Neuronal stem cell (in vitro differentiated cells): ENCODE measurements at regions not wholly inside any gene's neighbourhood (a gene's known extent, or its start where the extent isn't known, plus 50 kb on each side); places are given as distances from the start of the nearest gene placed in this dataset.

Experiments
- DNase-seq: peaks from one replicate; pipeline ENCODE4 v3.0.0-alpha.2; 2013; ENCODE audit warnings: low spot score
- H2AFZ ChIP-seq: one replicate; pipeline ENCODE4 v1.6.1; 2013; ENCODE audit warnings: mild to moderate bottlenecking, low read length, inconsistent platforms
- H2AK5ac ChIP-seq: 2 replicates; pipeline ENCODE4 v1.6.1; 2013; ENCODE audit warnings: low read depth, mild to moderate bottlenecking, inconsistent platforms, low read length, moderate library complexity, mixed read lengths
- H2BK120ac ChIP-seq: 2 replicates; pipeline ENCODE4 v1.6.1; 2013; ENCODE audit warnings: low read depth, mild to moderate bottlenecking, inconsistent platforms, low read length, moderate library complexity, mixed read lengths
- H2BK12ac ChIP-seq: one replicate; pipeline ENCODE4 v1.6.1; 2013; ENCODE audit warnings: low read length, inconsistent platforms
- H2BK15ac ChIP-seq: 2 replicates; pipeline ENCODE4 v1.6.1; 2013; ENCODE audit warnings: mild to moderate bottlenecking, low read length, inconsistent platforms, mixed read lengths
- H2BK5ac ChIP-seq: one replicate; pipeline ENCODE4 v1.6.1; 2013; ENCODE audit warnings: inconsistent platforms, mild to moderate bottlenecking, low read length, moderate library complexity
- H3K14ac ChIP-seq: one replicate; pipeline ENCODE4 v1.6.1; 2013; ENCODE audit warnings: low read length, inconsistent platforms
- H3K18ac ChIP-seq: 2 replicates; pipeline ENCODE4 v1.6.1; 2013; ENCODE audit warnings: low read length, inconsistent platforms
- H3K23ac ChIP-seq: 2 replicates; pipeline ENCODE4 v1.6.1; 2013; ENCODE audit warnings: low read depth, mild to moderate bottlenecking, mixed read lengths, low read length, inconsistent platforms; ENCODE audit not compliant: poor library complexity
- H3K27ac ChIP-seq: replicated peaks from 3 replicates; pipeline ENCODE4 v1.5.1; 2013; ENCODE audit warnings: low read length, inconsistent platforms
- H3K27me3 ChIP-seq, 3 experiments: 2 replicates each; pipeline ENCODE4 v1.6.1; 2013; ENCODE audit warnings: low read length in 3 of 3, mild to moderate bottlenecking in 2 of 3, inconsistent platforms in 1 of 3, low read depth in 1 of 3, mixed read lengths in 1 of 3, moderate library complexity in 1 of 3; ENCODE audit not compliant: control insufficient read depth in 3 of 3, insufficient read depth in 3 of 3
- H3K36me3 ChIP-seq, 2 donors: replicated peaks in 1 of 2; 2 replicates each; pipeline ENCODE4 v1.6.1; 2013; ENCODE audit warnings: low read length in 2 of 2; ENCODE audit not compliant: control insufficient read depth in 2 of 2, insufficient read depth in 2 of 2
- H3K4ac ChIP-seq: 2 replicates; pipeline ENCODE4 v1.6.1; 2013; ENCODE audit warnings: inconsistent platforms, mild to moderate bottlenecking, low read length, moderate library complexity
- H3K4me1 ChIP-seq, 2 donors: 1 replicate in 1 of 2; 2 replicates in 1 of 2; pipeline ENCODE4 v1.6.1; 2013; ENCODE audit warnings: low read length in 2 of 2, low read depth in 1 of 2; ENCODE audit not compliant: control insufficient read depth in 2 of 2, insufficient read depth in 1 of 2
- H3K4me2 ChIP-seq: one replicate; pipeline ENCODE4 v1.6.1; 2013; ENCODE audit warnings: mild to moderate bottlenecking, low read length, inconsistent platforms; ENCODE audit not compliant: insufficient read depth, poor library complexity, severe bottlenecking
- H3K4me3 ChIP-seq, 2 donors: 2 replicates each; pipeline ENCODE4 v1.5.1; 2013; ENCODE audit warnings: low read length in 2 of 2, mild to moderate bottlenecking in 2 of 2, inconsistent platforms in 1 of 2, moderate library complexity in 1 of 2
- H3K79me1 ChIP-seq: one replicate; pipeline ENCODE4 v1.6.1; 2013; ENCODE audit warnings: low read depth, mild to moderate bottlenecking, inconsistent platforms, low read length, moderate library complexity
- H3K9ac ChIP-seq: one replicate; pipeline ENCODE4 v1.6.1; 2013; ENCODE audit warnings: mild to moderate bottlenecking, low read depth, low read length, inconsistent platforms; ENCODE audit not compliant: poor library complexity
- H3K9me3 ChIP-seq, 2 donors: replicated peaks in 1 of 2; 2 replicates each; pipeline versions ENCODE3 to v1.6.1; 2013; ENCODE audit warnings: low read length in 2 of 2, mild to moderate bottlenecking in 2 of 2, inconsistent platforms in 1 of 2, low read depth in 1 of 2, mixed read lengths in 1 of 2, moderate library complexity in 1 of 2; ENCODE audit not compliant: control insufficient read depth in 2 of 2, insufficient read depth in 1 of 2
- H4K8ac ChIP-seq: one replicate; pipeline ENCODE4 v1.6.1; 2013; ENCODE audit warnings: low read depth, mild to moderate bottlenecking, inconsistent platforms, low read length, moderate library complexity
- H4K91ac ChIP-seq: one replicate; pipeline ENCODE4 v1.6.1; 2013; ENCODE audit warnings: low read length, low read depth, mild to moderate bottlenecking, inconsistent platforms; ENCODE audit not compliant: poor library complexity
- WGBS, 2 donors: extraction: QIAGEN DNeasy Blood & Tissue Kit; methylation state at CpG; one replicate each; pipeline ENCODE4 v1.1.7; 2013; ENCODE audit warnings: missing lambda C conversion rate in 2 of 2, mixed read lengths in 1 of 2; ENCODE audit not compliant: insufficient read length in 2 of 2, insufficient replicate concordance in 1 of 2; ENCODE audit errors: extremely low coverage in 2 of 2; 5-methylcytosine and 5-hydroxymethylcytosine counted together

GRCh38 chr1:194208674-194209073 lies 1022.3 kb upstream of the B3GALT2 start:
- DNase-seq: no peak
- Histone ChIP-seq H2BK5ac (no peak overlapping the region), H3K18ac (no peak overlapping the region), H3K23ac (no peak overlapping the region), H4K8ac (no peak overlapping the region), H2BK120ac (no peak overlapping the region), H3K9me3 (no peaks in the 10 kb centered on the region), H3K14ac (no peak overlapping the region), H2BK15ac (no peak overlapping the region), H3K27me3 (no peaks in the 10 kb centered on the region), H3K9ac (no peak overlapping the region), H4K91ac (no peak overlapping the region), H2AK5ac (no peak overlapping the region), H3K4me3 (no peak overlapping the region), H3K36me3 (no peaks in the 10 kb centered on the region), H3K4me1 (no peaks in the 10 kb centered on the region), H3K4ac (no peak overlapping the region), H2AFZ (no peak overlapping the region), H3K27ac (no peak overlapping the region), H3K79me1 (no peaks in the 10 kb centered on the region), H3K4me2 (no peak overlapping the region), H2BK12ac (no peak overlapping the region)
- WGBS, 2 donors: no CpG with 5 or more reads among the region's 1 CpG

GRCh38 chr1:194196562-194196961 lies 1010.1 kb upstream of the B3GALT2 start:
- Histone ChIP-seq H3K27me3 (no peaks in the 10 kb centered on the region), H4K91ac (no peak overlapping the region), H2BK12ac (no peak overlapping the region), H3K4me3 (no peak overlapping the region), H3K4ac (no peak overlapping the region), H3K18ac (no peak overlapping the region), H3K14ac (no peak overlapping the region), H2BK5ac (no peak overlapping the region), H3K27ac (no peak overlapping the region), H3K36me3 (no peaks in the 10 kb centered on the region), H3K79me1 (no peaks in the 10 kb centered on the region), H4K8ac (no peak overlapping the region), H2BK15ac (no peak overlapping the region), H3K4me1 (no peaks in the 10 kb centered on the region), H3K9ac (no peak overlapping the region), H3K9me3 (peaks cover 0 to 2% of the 10 kb centered on the region in 2 donors), H2BK120ac (no peak overlapping the region), H2AK5ac (no peak overlapping the region), H2AFZ (no peak overlapping the region), H3K4me2 (no peak overlapping the region), H3K23ac (no peak overlapping the region)
- DNase-seq: no peak
- WGBS, 2 donors: no CpG with 5 or more reads among the region's 4 CpGs

DNA sequence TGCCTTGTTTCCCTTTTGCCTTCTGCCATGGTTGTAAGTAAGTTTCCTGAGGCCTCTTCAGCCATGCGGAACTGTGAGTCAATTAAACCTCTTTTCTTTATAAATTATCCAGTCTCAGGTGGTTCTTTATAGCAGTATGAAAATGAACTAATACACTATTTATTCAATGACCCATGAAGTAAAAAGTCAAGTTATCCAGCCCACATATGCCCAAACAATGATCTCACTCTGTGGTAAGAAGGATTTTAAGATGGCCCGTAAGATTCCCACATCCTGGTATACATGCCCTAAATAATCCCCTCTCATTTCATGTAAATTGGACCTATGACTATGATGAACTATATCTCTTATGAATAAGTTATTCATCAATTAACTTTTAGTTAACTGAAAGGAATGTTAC lies 1008.3 kb upstream of the B3GALT2 start:
- H2BK120ac ChIP-seq: no peak overlapping the region
- H2AFZ ChIP-seq: no peak overlapping the region
- no peak overlapping the region for H3K18ac ChIP-seq
- no peak overlapping the region for H3K4me2 ChIP-seq
- no peak overlapping the region for H3K27ac ChIP-seq
- H2AK5ac ChIP-seq: no peak overlapping the region
- no peaks in the 10 kb centered on the region for H3K27me3 ChIP-seq
- no peak overlapping the region for H3K4ac ChIP-seq
- H3K9me3 ChIP-seq: peaks cover 0 to 2% of the 10 kb centered on the region in 2 donors
- no peaks in the 10 kb centered on the region for H3K36me3 ChIP-seq
- no peaks in the 10 kb centered on the region for H3K79me1 ChIP-seq
- no peak overlapping the region for H3K23ac ChIP-seq
- H4K8ac ChIP-seq: no peak overlapping the region
- no CpG with 5 or more reads among the region's 2 CpGs for WGBS, 2 donors
- no peak overlapping the region for H3K4me3 ChIP-seq
- no peak overlapping the region for H3K9ac ChIP-seq
- no peak overlapping the region for H2BK15ac ChIP-seq
- H3K4me1 ChIP-seq: no peaks in the 10 kb centered on the region
- no peak for DNase-seq
- no peak overlapping the region for H4K91ac ChIP-seq
- H2BK12ac ChIP-seq: no peak overlapping the region
- no peak overlapping the region for H3K14ac ChIP-seq
- no peak overlapping the region for H2BK5ac ChIP-seq

DNA sequence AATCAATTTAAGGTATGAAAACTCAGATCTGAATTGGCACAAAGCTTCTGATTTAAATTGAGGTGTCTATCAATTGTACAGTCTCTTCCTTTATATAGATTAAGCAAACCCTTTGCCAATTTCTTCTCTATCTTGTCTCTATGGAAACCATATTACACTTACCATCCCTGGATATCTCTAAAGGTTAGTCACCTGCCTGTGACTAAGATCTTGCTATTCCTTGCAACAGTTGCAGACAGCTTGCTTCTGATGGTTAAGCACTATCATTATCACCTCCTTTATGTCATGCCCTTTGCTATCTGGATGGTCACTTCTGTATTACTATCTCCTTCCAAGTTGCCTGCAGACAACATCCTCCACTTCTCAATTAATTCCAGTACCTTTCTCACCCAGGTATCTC lies 998.6 kb upstream of the B3GALT2 start:
- no peak overlapping the region for H2BK5ac ChIP-seq
- H3K9ac ChIP-seq: no peak overlapping the region
- H3K14ac ChIP-seq: no peak overlapping the region
- no peaks in the 10 kb centered on the region for H3K79me1 ChIP-seq
- no peak overlapping the region for H3K23ac ChIP-seq
- no peak overlapping the region for H2BK15ac ChIP-seq
- DNase-seq: no peak
- no peak overlapping the region for H3K4me3 ChIP-seq
- no peak overlapping the region for H2BK120ac ChIP-seq
- H3K18ac ChIP-seq: no peak overlapping the region
- H2BK12ac ChIP-seq: no peak overlapping the region
- H3K9me3 ChIP-seq: peaks cover 2 to 6% of the 10 kb centered on the region in 2 donors
- H4K91ac ChIP-seq: no peak overlapping the region
- no peak overlapping the region for H3K4ac ChIP-seq
- H3K36me3 ChIP-seq: no peaks in the 10 kb centered on the region
- H3K27ac ChIP-seq: no peak overlapping the region
- H3K27me3 ChIP-seq: no peaks in the 10 kb centered on the region
- H4K8ac ChIP-seq: no peak overlapping the region
- H2AFZ ChIP-seq: no peak overlapping the region
- H3K4me2 ChIP-seq: no peak overlapping the region
- peaks cover 0 to 1% of the 10 kb centered on the region in 2 donors for H3K4me1 ChIP-seq
- no peak overlapping the region for H2AK5ac ChIP-seq
